Kidney glomerular epithelial cell (primary cell): ENCODE measurements at regions not wholly inside any gene's neighbourhood (a gene's known extent, or its start where the extent isn't known, plus 50 kb on each side); places are given as distances from the start of the nearest gene placed in this dataset.

Experiments
- DNase-seq: peaks from one replicate; lab custom pipeline; 2025; lab: John Stamatoyannopoulos, UW

- no peak for DNase-seq
These were observed 459.4 kb upstream of the CDH6 start for GRCh38 chr5:30734118-30734517.

GRCh38 chr5:30725073-30725472, 468.4 kb upstream of the CDH6 start:
- no peak for DNase-seq

- DNase-seq = no peak
These were observed 495.3 kb upstream of the CDH6 start for GRCh38 chr5:30698217-30698616.

GRCh38 chr5:30693326-30693725, 500.2 kb upstream of the CDH6 start:
- no peak for DNase-seq

GRCh38 chr5:30690931-30691330, 502.6 kb upstream of the CDH6 start:
- no peak for DNase-seq

- no peak for DNase-seq
These were observed 506.0 kb upstream of the CDH6 start for GRCh38 chr5:30687461-30687860.

GRCh38 chr5:30686530-30686929, 507.0 kb upstream of the CDH6 start:
- DNase-seq = no peak

GRCh38 chr5:30676223-30676840, 517.2 kb upstream of the CDH6 start:
- DNase-seq = no peak

- no peak for DNase-seq
These were observed 526.2 kb upstream of the CDH6 start for GRCh38 chr5:30667293-30667692.

- DNase-seq = no peak
These were observed 530.0 kb upstream of the CDH6 start for GRCh38 chr5:30663536-30663935.

GRCh38 chr5:30662373-30662772, 531.1 kb upstream of the CDH6 start:
- no peak for DNase-seq

- no peak for DNase-seq
These were observed 531.8 kb upstream of the CDH6 start for GRCh38 chr5:30661730-30662129.

GRCh38 chr5:30659417-30659816, 534.1 kb upstream of the CDH6 start:
- DNase-seq = no peak

- no peak for DNase-seq
These were observed 543.2 kb upstream of the CDH6 start for GRCh38 chr5:30650311-30650710.

GRCh38 chr5:30638899-30639298, 554.6 kb upstream of the CDH6 start:
- DNase-seq = no peak

GRCh38 chr5:30627945-30628344, 565.5 kb upstream of the CDH6 start:
- DNase-seq = no peak

- no peak for DNase-seq
These were observed 566.9 kb upstream of the CDH6 start for GRCh38 chr5:30626557-30626956.

- no peak for DNase-seq
These were observed 572.9 kb upstream of the CDH6 start for GRCh38 chr5:30620481-30621085.

GRCh38 chr5:30608501-30608900, 585.0 kb upstream of the CDH6 start:
- DNase-seq = no peak

- no peak for DNase-seq
These were observed 586.1 kb upstream of the CDH6 start for GRCh38 chr5:30607301-30607894.

GRCh38 chr5:30605693-30606268, 587.7 kb upstream of the CDH6 start:
- DNase-seq = no peak

GRCh38 chr5:30604648-30605262, 588.7 kb upstream of the CDH6 start:
- no peak for DNase-seq

- no peak for DNase-seq
These were observed 592.6 kb upstream of the CDH6 start for GRCh38 chr5:30600892-30601291.
